ENCODE measurements at regions not wholly inside any gene's neighbourhood (a gene's known extent, or its start where the extent isn't known, plus 50 kb on each side); places are given as distances from the start of the nearest gene placed in this dataset.

DNA sequence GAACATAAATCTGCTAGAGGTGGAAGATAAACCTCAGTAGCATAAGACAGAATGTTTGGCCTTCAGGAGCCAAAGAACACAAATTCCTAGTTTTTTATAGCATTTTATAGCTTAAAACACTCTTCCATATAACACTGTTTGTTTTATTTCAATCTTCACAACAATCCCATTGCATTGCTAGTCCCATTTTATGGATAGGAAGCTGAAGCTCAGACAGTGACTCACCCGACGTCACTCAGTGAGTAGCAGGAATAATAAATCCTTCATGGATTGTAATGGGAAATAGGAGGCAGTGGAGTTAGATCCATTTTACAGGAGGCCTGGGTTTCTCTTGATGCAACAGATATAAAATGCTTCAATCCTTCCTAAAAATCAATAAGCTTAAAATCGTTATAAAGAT, 217.5 kb downstream of the RAB28 start:
- WGBS, 2 donors (ENCODE audit: low coverage in 1 of 2): 42 to 83% methylated on average over 1 to 3 of the region's 3 CpGs
- in situ Hi-C loops (cut with MboI; ENCODE audit: low pct_ligation_motif_present in 1 of 4, low pct_unique_long_range_greater_than_20kb in 1 of 4, low sequenced_read_pairs in 3 of 4): no loop called here
- intact Hi-C loops (cut with DNase I; ENCODE audit: low total_unique reads): no loop called here

GRCh38 chr4:13263967-13264525, 220.1 kb downstream of the RAB28 start:
- Histone ChIP-seq H3K4me1 (no peaks in the 10 kb centered on the region), H3K27me3 (no peaks in the 10 kb centered on the region), H3K4me3 (no peak overlapping the region), H3K36me3 (no peaks in the 10 kb centered on the region), H3K9me3 (no peaks in the 10 kb centered on the region), H3K27ac (no peak overlapping the region)
- TF ChIP-seq EP300 (IDR thresholded peaks at IDR 0.05; ENCODE audit: low read depth) (no peak), POLR2AphosphoS5 (IDR thresholded peaks at IDR 0.05) (no peak), CTCF (IDR thresholded peaks at IDR 0.05) (no peak), POLR2A (IDR thresholded peaks at IDR 0.05) (no peak)
- in situ Hi-C loops (cut with MboI; ENCODE audit: low pct_ligation_motif_present in 1 of 4, low pct_unique_long_range_greater_than_20kb in 1 of 4, low sequenced_read_pairs in 3 of 4) (no loop called here), intact Hi-C loops (cut with DNase I; ENCODE audit: low total_unique reads) (no loop called here)
- no peak for DNase-seq
- WGBS, 2 donors (ENCODE audit: low coverage in 1 of 2): 90% methylated on average over 4 of the region's 4 CpGs

More for the DNA sequence above, 217.5 kb downstream of the RAB28 start:
- no peak overlapping the region for H3K4me3 ChIP-seq
- H3K36me3 ChIP-seq: no peaks in the 10 kb centered on the region
- no peak overlapping the region for H3K27ac ChIP-seq
- DNase-seq: no peak
- H3K27me3 ChIP-seq: no peaks in the 10 kb centered on the region
- no peaks in the 10 kb centered on the region for H3K4me1 ChIP-seq
- TF ChIP-seq EP300 (IDR thresholded peaks at IDR 0.05; ENCODE audit: low read depth) (no peak), POLR2A (IDR thresholded peaks at IDR 0.05) (no peak), POLR2AphosphoS5 (IDR thresholded peaks at IDR 0.05) (no peak)
- H3K9me3 ChIP-seq: peaks cover 1 to 2% of the 10 kb centered on the region in 2 donors

GRCh38 chr4:13262816-13263215, 221.3 kb downstream of the RAB28 start:
- Histone ChIP-seq H3K27ac (no peak overlapping the region), H3K9me3 (no peaks in the 10 kb centered on the region), H3K4me3 (no peak overlapping the region), H3K27me3 (no peaks in the 10 kb centered on the region), H3K4me1 (no peaks in the 10 kb centered on the region), H3K36me3 (no peaks in the 10 kb centered on the region)
- no peak for TF ChIP-seq EP300 (IDR thresholded peaks at IDR 0.05; ENCODE audit: low read depth)
- TF ChIP-seq CTCF (IDR thresholded peaks at IDR 0.05): no peak
- no peak for TF ChIP-seq POLR2AphosphoS5 (IDR thresholded peaks at IDR 0.05)
- TF ChIP-seq POLR2A (IDR thresholded peaks at IDR 0.05): no peak
- WGBS, 2 donors (ENCODE audit: low coverage in 1 of 2): 92 to 100% methylated on average over 4 to 8 of the region's 8 CpGs
- in situ Hi-C loops (cut with MboI; ENCODE audit: low pct_ligation_motif_present in 1 of 4, low pct_unique_long_range_greater_than_20kb in 1 of 4, low sequenced_read_pairs in 3 of 4) (no loop called here), intact Hi-C loops (cut with DNase I; ENCODE audit: low total_unique reads) (no loop called here)
- no peak for DNase-seq

GRCh38 chr4:13261486-13262257, 222.5 kb downstream of the RAB28 start:
- in situ Hi-C loops (cut with MboI; ENCODE audit: low pct_ligation_motif_present in 1 of 4, low pct_unique_long_range_greater_than_20kb in 1 of 4, low sequenced_read_pairs in 3 of 4): no loop called here
- WGBS, 2 donors (ENCODE audit: low coverage in 1 of 2): 46 to 73% methylated on average over 1 of the region's 1 CpG

More at GRCh38 chr4:13261486-13262257, 222.5 kb downstream of the RAB28 start:
- no peak for DNase-seq
- H3K4me1 ChIP-seq: no peaks in the 10 kb centered on the region
- H3K27ac ChIP-seq: no peak overlapping the region
- intact Hi-C loops (cut with DNase I; ENCODE audit: low total_unique reads): no loop called here
- H3K27me3 ChIP-seq: no peaks in the 10 kb centered on the region
- H3K4me3 ChIP-seq: no peak overlapping the region
- H3K36me3 ChIP-seq: no peaks in the 10 kb centered on the region
- H3K9me3 ChIP-seq: no peaks in the 10 kb centered on the region
- TF ChIP-seq POLR2A (IDR thresholded peaks at IDR 0.05) (no peak), POLR2AphosphoS5 (IDR thresholded peaks at IDR 0.05) (no peak), EP300 (IDR thresholded peaks at IDR 0.05; ENCODE audit: low read depth) (no peak), CTCF (IDR thresholded peaks at IDR 0.05) (no peak)

Measured in transverse colon (tissue), 4 donors.